HAP-1 (cell line): ENCODE measurements at regions not wholly inside any gene's neighbourhood (a gene's known extent, or its start where the extent isn't known, plus 50 kb on each side); places are given as distances from the start of the nearest gene placed in this dataset.

Experiments used
- DNase-seq, 2 experiments: peaks; one replicate each; pipeline ENCODE4 v3.0.0-alpha.2; 2016 to 2020; ENCODE audit warnings: low spot score in 2 of 2
- H3K27me3 ChIP-seq: fragments of 250-450 bp; sonication (Bioruptor Pico); 2 replicates; pipeline ENCODE4 v1.5.1; 2020; ENCODE audit warnings: low read depth, mild to moderate bottlenecking, moderate library complexity
- H3K36me3 ChIP-seq: fragments of 250-450 bp; sonication (Bioruptor Pico); replicated peaks from 2 replicates; pipeline ENCODE4 v1.5.1; 2020; ENCODE audit warnings: mild to moderate bottlenecking
- H3K4me1 ChIP-seq: fragments of 250-450 bp; sonication (Bioruptor Pico); 2 replicates; pipeline ENCODE4 v1.5.1; 2020; ENCODE audit warnings: mild to moderate bottlenecking
- H3K4me3 ChIP-seq: fragments of 250-450 bp; sonication (Bioruptor Pico); 2 replicates; pipeline ENCODE4 v1.5.1; 2020; ENCODE audit warnings: mild to moderate bottlenecking, moderate library complexity
- H3K9me3 ChIP-seq: fragments of 250-450 bp; sonication (Bioruptor Pico); 2 replicates; pipeline ENCODE4 v1.5.1; 2020; ENCODE audit warnings: mild to moderate bottlenecking, moderate library complexity
- in situ Hi-C: fragments of 300-500 bp; cut with MboI; formaldehyde crosslinking; loops from 3 replicates; pipeline ENCODE4 v1.14.3; 2020; ENCODE audit warnings: low sequenced_read_pairs, inconsistent platforms, mixed read lengths

DNA sequence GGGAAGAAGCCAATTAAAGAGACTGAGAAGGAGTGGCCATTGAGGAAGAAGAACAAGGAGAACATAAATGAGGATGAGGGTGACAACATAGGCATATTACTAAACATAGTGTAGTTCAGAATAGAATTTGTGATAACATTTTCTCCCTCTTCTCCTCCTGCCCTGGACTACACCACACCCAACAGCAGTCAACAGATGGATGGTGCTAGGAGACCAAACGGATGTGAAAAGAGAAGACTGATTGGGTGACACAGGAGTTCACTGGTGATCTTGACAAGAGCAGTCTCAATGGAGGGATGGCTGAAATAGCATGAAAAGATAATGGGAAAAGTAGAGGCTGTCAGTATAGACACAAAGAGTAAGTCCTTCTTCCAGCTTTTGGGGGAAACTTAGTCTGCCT lies 226.5 kb upstream of the FGF13 start:
- Histone ChIP-seq H3K4me1 (no peaks in the 10 kb centered on the region), H3K4me3 (no peak overlapping the region), H3K9me3 (no peaks in the 10 kb centered on the region), H3K36me3 (no peaks in the 10 kb centered on the region), H3K27me3 (no peaks in the 10 kb centered on the region)
- in situ Hi-C loops: no loop called here
- no peak for DNase-seq

DNA sequence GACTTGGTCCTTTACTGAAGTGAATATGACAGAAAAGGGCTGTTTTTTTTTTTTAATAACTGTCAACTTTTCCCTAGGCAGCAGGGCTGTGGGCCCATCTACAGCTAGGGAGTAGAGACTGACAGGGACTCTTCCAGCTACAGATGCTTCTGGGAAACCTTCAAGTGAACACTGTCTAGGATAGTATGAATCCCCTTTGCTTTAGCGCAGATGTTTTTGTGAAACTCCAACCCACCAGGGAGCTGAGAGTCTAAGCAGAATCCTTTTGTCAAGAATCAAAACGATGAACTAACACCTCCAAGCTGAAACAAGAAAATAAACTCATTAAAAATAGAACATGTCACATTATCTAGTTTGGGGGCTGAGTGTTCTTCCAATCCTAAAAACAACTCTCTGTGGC lies 219.7 kb upstream of the FGF13 start:
- no peaks in the 10 kb centered on the region for H3K4me1 ChIP-seq
- in situ Hi-C loops: no loop called here
- DNase-seq: no peak
- no peaks in the 10 kb centered on the region for H3K36me3 ChIP-seq
- H3K27me3 ChIP-seq: no peaks in the 10 kb centered on the region
- H3K4me3 ChIP-seq: no peak overlapping the region
- H3K9me3 ChIP-seq: no peaks in the 10 kb centered on the region

GRCh38 chrX:138930583-138930945 lies 219.0 kb upstream of the FGF13 start:
- in situ Hi-C loops: no loop called here
- no peaks in the 10 kb centered on the region for H3K4me1 ChIP-seq
- no peak overlapping the region for H3K4me3 ChIP-seq
- H3K36me3 ChIP-seq: no peaks in the 10 kb centered on the region
- H3K27me3 ChIP-seq: no peaks in the 10 kb centered on the region
- DNase-seq: no peak
- no peaks in the 10 kb centered on the region for H3K9me3 ChIP-seq

DNA sequence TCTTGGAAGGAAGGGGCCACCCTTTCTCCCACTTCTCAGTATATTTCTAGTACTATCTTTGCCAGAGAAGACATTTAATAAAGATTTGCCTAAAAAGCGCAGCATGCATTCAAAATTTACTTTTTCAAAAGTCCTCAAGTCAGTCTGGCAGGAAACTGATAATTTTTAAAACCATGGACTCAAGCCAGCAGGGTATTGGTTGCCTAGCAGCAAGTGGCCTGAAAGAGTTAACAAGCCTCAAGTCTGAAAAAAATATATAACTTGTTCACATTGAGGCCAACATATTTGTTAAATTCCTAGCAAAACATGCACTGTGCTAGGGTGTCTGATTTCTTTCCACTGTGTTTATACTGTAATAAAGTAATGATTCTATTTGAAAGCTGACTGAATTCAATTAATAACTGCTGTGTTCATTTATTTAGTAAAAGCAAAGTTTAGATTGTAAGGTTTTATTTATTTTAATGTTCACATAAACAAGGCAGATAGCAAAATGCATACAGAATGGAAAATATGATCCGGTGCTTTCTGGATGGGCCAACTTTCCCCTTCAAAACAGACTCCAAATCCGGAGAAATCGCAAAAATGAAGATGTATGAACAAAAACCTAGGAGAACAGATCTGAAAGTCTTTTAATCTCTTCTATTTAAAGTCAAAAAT lies 218.5 kb upstream of the FGF13 start:
- no peaks in the 10 kb centered on the region for H3K27me3 ChIP-seq
- no peaks in the 10 kb centered on the region for H3K4me1 ChIP-seq
- DNase-seq: no peak
- H3K9me3 ChIP-seq: no peaks in the 10 kb centered on the region
- in situ Hi-C loops: no loop called here
- H3K4me3 ChIP-seq: no peak overlapping the region
- no peaks in the 10 kb centered on the region for H3K36me3 ChIP-seq

DNA sequence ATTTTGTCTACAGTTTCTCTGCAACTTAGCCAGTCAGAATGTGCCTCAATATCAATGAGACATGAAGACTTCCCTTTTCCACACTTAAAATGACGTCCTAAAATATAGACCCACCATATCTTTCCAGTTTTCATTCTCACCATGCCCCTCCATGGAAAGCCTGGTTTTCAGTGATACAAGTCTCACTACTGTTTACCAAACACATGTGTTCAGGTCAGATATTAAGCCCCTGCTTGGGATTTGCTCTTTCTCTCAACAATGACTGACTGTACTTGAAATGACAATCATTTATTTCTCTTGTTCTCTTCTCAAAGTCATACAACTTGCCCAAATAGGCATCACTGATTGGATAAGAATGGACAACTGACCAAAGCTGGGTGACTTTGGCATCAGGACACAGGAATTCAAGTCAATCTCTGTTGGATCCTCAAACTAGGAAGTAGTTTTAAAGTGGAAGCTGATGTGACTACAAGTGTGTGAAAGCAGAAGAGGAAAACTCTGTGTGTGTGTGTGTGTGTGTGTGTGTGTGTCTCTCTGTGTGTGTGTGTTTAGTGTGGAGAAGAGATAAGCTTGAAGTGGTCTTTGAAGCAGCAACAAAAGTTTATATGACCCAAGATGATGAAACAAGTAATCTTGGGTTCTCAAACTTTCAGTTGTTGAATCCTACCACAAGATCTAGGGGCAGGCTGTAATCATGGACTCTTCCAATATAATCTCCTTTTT lies 217.4 kb upstream of the FGF13 start:
- no peaks in the 10 kb centered on the region for H3K27me3 ChIP-seq
- no peak overlapping the region for H3K4me3 ChIP-seq
- in situ Hi-C loops: no loop called here
- H3K4me1 ChIP-seq: no peaks in the 10 kb centered on the region
- DNase-seq: no peak
- H3K9me3 ChIP-seq: no peaks in the 10 kb centered on the region
- H3K36me3 ChIP-seq: no peaks in the 10 kb centered on the region

- Histone ChIP-seq H3K4me3 (no peak overlapping the region), H3K4me1 (no peaks in the 10 kb centered on the region), H3K36me3 (no peaks in the 10 kb centered on the region), H3K9me3 (no peaks in the 10 kb centered on the region), H3K27me3 (no peaks in the 10 kb centered on the region)
- DNase-seq: no peak
- in situ Hi-C loops: no loop called here
These were observed 213.8 kb upstream of the FGF13 start for GRCh38 chrX:138925330-138925729.

DNA sequence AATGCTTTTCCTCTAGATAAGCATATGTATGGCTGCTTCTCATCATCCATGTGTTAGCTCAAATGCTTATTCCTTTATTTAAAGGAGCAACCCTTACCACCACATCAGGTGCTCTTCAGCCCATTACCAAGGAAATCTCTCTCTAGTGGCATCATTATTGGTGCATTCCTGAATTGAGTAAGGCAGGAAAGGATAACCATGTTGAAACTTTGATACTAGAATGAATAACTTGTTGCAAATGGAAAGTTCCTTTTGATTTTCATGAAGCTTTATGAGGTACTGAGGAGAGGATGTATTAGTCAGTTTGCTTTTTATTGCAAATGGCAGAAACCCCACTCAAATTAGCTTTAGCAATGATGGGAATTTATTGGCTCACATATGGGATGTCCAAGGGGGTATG lies 212.3 kb upstream of the FGF13 start:
- DNase-seq: no peak
- no peaks in the 10 kb centered on the region for H3K36me3 ChIP-seq
- H3K4me3 ChIP-seq: no peak overlapping the region
- no peaks in the 10 kb centered on the region for H3K9me3 ChIP-seq
- in situ Hi-C loops: no loop called here
- H3K4me1 ChIP-seq: no peaks in the 10 kb centered on the region
- H3K27me3 ChIP-seq: no peaks in the 10 kb centered on the region

DNA sequence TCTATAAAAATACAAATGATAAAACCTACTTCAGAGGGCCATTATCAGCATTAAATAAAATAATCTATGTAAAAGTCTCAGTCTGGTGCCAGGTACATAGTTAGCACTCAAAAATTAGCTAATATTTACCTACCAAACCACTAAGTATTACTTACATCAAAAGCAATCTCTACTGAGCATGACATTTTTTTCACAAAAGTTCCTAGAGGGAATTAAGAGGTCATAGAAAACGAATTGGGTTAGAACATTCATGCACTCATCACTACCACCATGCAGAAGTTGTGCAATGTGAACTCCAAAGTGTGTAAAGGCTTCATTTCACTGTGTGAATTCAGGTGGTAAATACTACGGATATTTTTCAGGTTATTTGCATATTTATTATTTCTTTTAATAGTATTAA lies 209.5 kb upstream of the FGF13 start:
- in situ Hi-C loops: no loop called here
- Histone ChIP-seq H3K4me3 (no peak overlapping the region), H3K4me1 (no peaks in the 10 kb centered on the region), H3K36me3 (no peaks in the 10 kb centered on the region), H3K27me3 (no peaks in the 10 kb centered on the region), H3K9me3 (no peaks in the 10 kb centered on the region)
- DNase-seq: no peak

GRCh38 chrX:138917781-138918180 lies 206.3 kb upstream of the FGF13 start:
- no peaks in the 10 kb centered on the region for H3K36me3 ChIP-seq
- in situ Hi-C loops: no loop called here
- no peaks in the 10 kb centered on the region for H3K27me3 ChIP-seq
- H3K9me3 ChIP-seq: no peaks in the 10 kb centered on the region
- H3K4me3 ChIP-seq: no peak overlapping the region
- H3K4me1 ChIP-seq: no peaks in the 10 kb centered on the region
- DNase-seq: no peak

DNA sequence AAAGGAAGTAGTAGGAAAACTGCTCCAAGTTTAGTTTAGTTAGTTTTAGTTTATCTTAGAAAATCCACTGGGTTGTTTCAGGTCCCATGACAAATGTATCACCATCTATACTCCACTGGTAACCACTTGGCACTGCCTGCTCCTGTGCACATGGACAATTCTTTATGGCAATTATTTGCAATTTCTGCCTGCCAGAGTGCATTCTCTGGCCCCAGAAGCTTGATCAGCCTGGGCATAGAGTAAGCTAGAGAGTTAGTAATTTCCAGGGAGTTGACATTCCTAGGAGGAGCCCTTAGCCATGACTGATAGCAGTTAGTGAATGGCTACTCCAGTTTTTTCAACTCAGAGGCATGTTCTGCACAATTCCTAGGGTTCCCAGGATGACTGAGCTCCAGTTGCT lies 203.2 kb upstream of the FGF13 start:
- in situ Hi-C loops: no loop called here
- Histone ChIP-seq H3K4me3 (no peak overlapping the region), H3K27me3 (no peaks in the 10 kb centered on the region), H3K36me3 (no peaks in the 10 kb centered on the region), H3K4me1 (no peaks in the 10 kb centered on the region), H3K9me3 (no peaks in the 10 kb centered on the region)
- DNase-seq: no peak

GRCh38 chrX:138908577-138908976 lies 197.1 kb upstream of the FGF13 start:
- Histone ChIP-seq H3K27me3 (no peaks in the 10 kb centered on the region), H3K36me3 (no peaks in the 10 kb centered on the region), H3K4me3 (no peak overlapping the region), H3K4me1 (no peaks in the 10 kb centered on the region), H3K9me3 (no peaks in the 10 kb centered on the region)
- no peak for DNase-seq
- in situ Hi-C loops: no loop called here

DNA sequence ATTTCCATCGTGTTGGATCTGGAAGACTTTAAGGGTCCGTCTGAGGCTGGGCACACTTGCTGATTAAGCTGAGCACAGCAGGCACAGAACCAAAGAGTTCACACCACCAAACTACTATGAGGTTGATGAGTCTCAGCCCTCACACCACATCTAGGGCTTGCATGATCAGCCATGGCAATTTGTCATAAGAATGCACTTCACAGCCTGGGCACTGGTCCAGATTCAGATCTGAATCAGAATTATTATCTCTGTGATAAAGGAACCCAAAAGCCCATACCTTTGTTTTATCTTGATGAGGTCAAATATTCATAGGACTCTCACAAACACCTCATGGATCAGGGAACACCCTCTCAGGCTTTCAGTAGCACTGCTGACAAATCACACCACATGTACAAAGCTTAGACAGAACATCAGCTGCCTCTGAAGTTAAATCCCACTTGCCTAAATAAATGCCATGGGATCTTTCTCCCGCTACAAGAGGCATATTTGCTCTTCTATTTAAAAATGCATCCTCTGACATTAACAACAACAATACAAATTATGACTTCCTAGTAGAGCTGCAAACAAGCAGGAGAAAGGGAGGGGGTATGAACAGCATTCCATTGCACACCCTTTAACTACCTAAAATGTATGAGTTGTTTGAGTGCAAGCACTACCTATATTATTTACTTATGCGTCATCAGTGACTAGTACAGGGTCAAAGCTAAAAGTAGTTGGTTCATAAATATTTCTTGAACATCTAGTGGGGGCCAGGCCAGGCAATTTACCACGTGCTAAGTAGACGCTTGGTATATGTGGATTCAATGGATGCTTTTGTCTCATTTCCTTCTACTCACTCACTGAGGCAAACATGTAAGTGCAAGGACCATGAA lies 186.3 kb upstream of the FGF13 start:
- no peak overlapping the region for H3K4me3 ChIP-seq
- no peaks in the 10 kb centered on the region for H3K27me3 ChIP-seq
- in situ Hi-C loops: no loop called here
- no peaks in the 10 kb centered on the region for H3K4me1 ChIP-seq
- no peaks in the 10 kb centered on the region for H3K36me3 ChIP-seq
- no peaks in the 10 kb centered on the region for H3K9me3 ChIP-seq
- DNase-seq: no peak

DNA sequence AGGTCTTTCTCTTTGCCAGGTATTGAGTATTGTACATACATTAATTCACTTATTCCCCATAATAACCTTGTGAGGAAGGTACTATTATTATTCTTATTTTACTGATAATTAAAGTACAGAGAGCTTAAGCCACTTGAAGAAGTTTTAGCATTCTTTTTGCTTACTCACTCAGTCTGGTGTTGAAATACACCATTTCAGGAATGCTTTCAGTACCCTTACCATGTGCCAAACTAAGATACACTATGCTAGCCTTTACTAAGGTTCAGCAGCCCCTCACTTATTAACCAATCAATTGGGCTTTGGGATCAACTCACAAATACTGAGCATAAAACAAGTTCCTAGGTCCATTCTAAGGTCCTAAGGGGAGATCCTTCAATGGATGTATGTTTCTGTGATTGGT lies 179.0 kb upstream of the FGF13 start:
- no peaks in the 10 kb centered on the region for H3K27me3 ChIP-seq
- H3K4me1 ChIP-seq: no peaks in the 10 kb centered on the region
- H3K9me3 ChIP-seq: no peaks in the 10 kb centered on the region
- H3K4me3 ChIP-seq: no peak overlapping the region
- in situ Hi-C loops: no loop called here
- H3K36me3 ChIP-seq: no peaks in the 10 kb centered on the region
- no peak for DNase-seq

DNA sequence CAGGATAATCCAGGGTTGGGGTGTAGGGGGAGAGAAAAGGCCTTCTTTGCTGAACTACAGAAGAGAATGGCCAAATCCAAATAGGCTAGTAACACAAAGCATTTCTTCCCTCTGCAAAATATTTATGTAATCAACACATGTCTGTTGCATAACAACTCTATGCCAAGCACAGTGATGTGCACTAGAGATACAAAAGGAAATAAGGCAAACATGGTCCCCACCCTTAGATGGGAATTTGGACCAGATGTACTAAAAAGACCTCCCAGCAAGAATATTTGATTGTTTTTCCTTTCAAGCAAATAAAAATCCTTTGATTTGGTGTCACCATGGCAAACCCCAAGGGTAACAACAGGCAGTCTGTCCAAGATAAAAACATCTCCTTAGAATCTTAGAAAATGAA lies 177.6 kb upstream of the FGF13 start:
- Histone ChIP-seq H3K27me3 (no peaks in the 10 kb centered on the region), H3K36me3 (no peaks in the 10 kb centered on the region), H3K9me3 (no peaks in the 10 kb centered on the region), H3K4me3 (no peak overlapping the region), H3K4me1 (no peaks in the 10 kb centered on the region)
- in situ Hi-C loops: no loop called here
- DNase-seq: no peak
